ENCODE measurements at regions not wholly inside any gene's neighbourhood (a gene's known extent, or its start where the extent isn't known, plus 50 kb on each side); places are given as distances from the start of the nearest gene placed in this dataset.

GRCh38 chr6:169869301-169869700 is 117.9 kb downstream of the ERMARD start:
- TF ChIP-seq CTCF (IDR thresholded peaks at IDR 0.05; ENCODE audit: control insufficient read depth, insufficient read depth, low read depth, low read length, missing control alignments), result no peak
- no peak overlapping the region for H3K4me3 ChIP-seq (ENCODE audit: control insufficient read depth, low read depth, low read length)
- DNase-seq (ENCODE audit: low read depth), result no peak

GRCh38 chr6:169868458-169868857 is 117.0 kb downstream of the ERMARD start:
- DNase-seq (ENCODE audit: low read depth), result no peak
- TF ChIP-seq CTCF (IDR thresholded peaks at IDR 0.05; ENCODE audit: control insufficient read depth, insufficient read depth, low read depth, low read length, missing control alignments), result no peak
- no peak overlapping the region for H3K4me3 ChIP-seq (ENCODE audit: control insufficient read depth, low read depth, low read length)

GRCh38 chr6:169867751-169868191 is 116.3 kb downstream of the ERMARD start:
- TF ChIP-seq CTCF (IDR thresholded peaks at IDR 0.05; ENCODE audit: control insufficient read depth, insufficient read depth, low read depth, low read length, missing control alignments), result no peak
- no peak for DNase-seq (ENCODE audit: low read depth)
- H3K4me3 ChIP-seq (ENCODE audit: control insufficient read depth, low read depth, low read length), result no peak overlapping the region

GRCh38 chr6:169866668-169867521 is 115.5 kb downstream of the ERMARD start:
- no peak for DNase-seq (ENCODE audit: low read depth)
- no peak for TF ChIP-seq CTCF (IDR thresholded peaks at IDR 0.05; ENCODE audit: control insufficient read depth, insufficient read depth, low read depth, low read length, missing control alignments)

GRCh38 chr6:169866140-169866534 is 114.7 kb downstream of the ERMARD start:
- TF ChIP-seq CTCF (IDR thresholded peaks at IDR 0.05; ENCODE audit: control insufficient read depth, insufficient read depth, low read depth, low read length, missing control alignments), result no peak

More at GRCh38 chr6:169866668-169867521, 115.5 kb downstream of the ERMARD start:
- H3K4me3 ChIP-seq (ENCODE audit: control insufficient read depth, low read depth, low read length), result no peak overlapping the region

GRCh38 chr6:169865346-169866139 is 114.1 kb downstream of the ERMARD start:
- no peak overlapping the region for H3K4me3 ChIP-seq (ENCODE audit: control insufficient read depth, low read depth, low read length)
- DNase-seq (ENCODE audit: low read depth), result no peak
- no peak for TF ChIP-seq CTCF (IDR thresholded peaks at IDR 0.05; ENCODE audit: control insufficient read depth, insufficient read depth, low read depth, low read length, missing control alignments)

More at GRCh38 chr6:169866140-169866534, 114.7 kb downstream of the ERMARD start:
- no peak for DNase-seq (ENCODE audit: low read depth)
- no peak overlapping the region for H3K4me3 ChIP-seq (ENCODE audit: control insufficient read depth, low read depth, low read length)
